Psoas muscle (tissue), 7 donors: ENCODE measurements at regions not wholly inside any gene's neighbourhood (a gene's known extent, or its start where the extent isn't known, plus 50 kb on each side); places are given as distances from the start of the nearest gene placed in this dataset.
A peak's percentile ranks its signal among the peaks of the same experiment; 100 is the strongest.

Source experiments
- ATAC-seq, 4 donors: fragments of 200-7000 bp; cut with Tn5 transposase; one replicate each; pipeline ENCODE4 v1.9.1; 2020; ENCODE audit warnings: moderate library complexity in 3 of 4, mild to moderate bottlenecking in 2 of 4
- DNase-seq, 2 donors: peaks; one replicate each; pipeline ENCODE4 v3.0.0-alpha.2; 2020
- H3K27ac ChIP-seq: fragments of 200-600 bp; one replicate; pipeline ENCODE4 v1.8.0; 2022
- H3K27me3 ChIP-seq, 3 donors: fragments of 200-600 bp in 1 of 3; one replicate each; pipeline versions ENCODE4 v1.6.1 to v1.8.0; 2013 to 2022; ENCODE audit warnings: low read length in 2 of 3, mild to moderate bottlenecking in 2 of 3, moderate library complexity in 1 of 3; ENCODE audit not compliant: insufficient read depth in 3 of 3
- H3K36me3 ChIP-seq, 2 donors: fragments of 200-600 bp in 1 of 2; one replicate each; pipeline versions ENCODE4 v1.6.1 to v1.8.0; 2013 to 2022; ENCODE audit warnings: low read depth in 1 of 2, mild to moderate bottlenecking in 1 of 2, moderate library complexity in 1 of 2; ENCODE audit not compliant: insufficient read depth in 1 of 2
- H3K4me1 ChIP-seq: fragments of 200-600 bp; one replicate; pipeline ENCODE4 v1.8.0; 2022
- H3K4me3 ChIP-seq: fragments of 200-600 bp; one replicate; pipeline ENCODE4 v1.8.0; 2022; ENCODE audit warnings: mild to moderate bottlenecking
- H3K9me3 ChIP-seq: fragments of 200-600 bp; one replicate; pipeline ENCODE4 v1.8.0; 2022
- CTCF ChIP-seq: fragments of 200-600 bp; IDR thresholded peaks from one replicate; pipeline ENCODE4 v1.8.0; 2022; ENCODE audit warnings: antibody characterized with exemption
- WGBS, 3 donors: extraction: QIAGEN DNeasy Blood & Tissue Kit; methylation state at CpG; one replicate each; pipeline versions ENCODE4 v1.1.6 to v1.1.7; 2013; 5-methylcytosine and 5-hydroxymethylcytosine counted together
- intact Hi-C, 2 donors: fragments of 100-400 bp; cut with DNase I; formaldehyde crosslinking; loops; one replicate each; pipeline versions ENCODE4 v1.11.0 to v1.14.2; 2022
- donor health status: healthy with polysubstance abuse.
- donor health status: DM: no; HTN: no; CAD: no; lungs with moderate emphysema.
- donor health status: Bipolar disorder and iron deficiency.
- donor health status: healthy.
- donor health status: DM: yes; HTN: yes; CAD: no.
- donor health status: DM: no; HTN: no; CAD: no.
- donor health status: DM: yes; HTN: yes; CAD: no.

DNA sequence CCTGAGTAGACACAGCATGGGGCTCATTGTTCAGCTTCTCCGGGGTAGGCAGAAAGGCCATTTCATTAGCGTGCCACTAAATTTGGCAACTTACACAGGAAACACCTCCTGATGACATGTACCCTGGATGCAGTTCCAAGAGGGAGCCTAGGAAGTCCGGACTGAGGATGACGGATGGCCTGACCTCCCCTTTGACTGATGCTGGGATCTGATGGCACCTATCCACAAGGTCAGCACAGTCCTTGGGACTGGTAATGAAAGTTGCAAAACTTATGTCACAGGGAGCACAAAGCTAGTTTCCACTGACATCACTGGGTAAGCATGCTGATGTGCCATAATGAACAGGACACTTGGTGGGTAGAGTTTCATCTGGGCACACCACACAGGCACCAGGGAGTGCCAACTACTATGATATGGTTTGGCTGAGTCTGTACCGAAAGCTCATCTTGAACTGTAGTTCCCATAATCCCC lies 126.7 kb upstream of the ARL4C start:
- H3K4me1 ChIP-seq, result no peaks in the 10 kb centered on the region
- no peak for DNase-seq
- no peaks in the 10 kb centered on the region for H3K9me3 ChIP-seq
- TF ChIP-seq CTCF, result no peak
- H3K4me3 ChIP-seq, result no peak overlapping the region
- H3K36me3 ChIP-seq, result no peaks in the 10 kb centered on the region
- ATAC-seq, result peak in 3 of 4 donors; percentile 42 to 88 (median 62)
- intact Hi-C loops, result no loop called here
- H3K27ac ChIP-seq, result no peak overlapping the region
- peaks cover 0 to under 1% (median 0%) of the 10 kb centered on the region in 3 donors for H3K27me3 ChIP-seq
- 19 to 28% (median 23%) methylated on average over 5 of the region's 5 CpGs for whole genome bisulfite sequencing, 3 donors

DNA sequence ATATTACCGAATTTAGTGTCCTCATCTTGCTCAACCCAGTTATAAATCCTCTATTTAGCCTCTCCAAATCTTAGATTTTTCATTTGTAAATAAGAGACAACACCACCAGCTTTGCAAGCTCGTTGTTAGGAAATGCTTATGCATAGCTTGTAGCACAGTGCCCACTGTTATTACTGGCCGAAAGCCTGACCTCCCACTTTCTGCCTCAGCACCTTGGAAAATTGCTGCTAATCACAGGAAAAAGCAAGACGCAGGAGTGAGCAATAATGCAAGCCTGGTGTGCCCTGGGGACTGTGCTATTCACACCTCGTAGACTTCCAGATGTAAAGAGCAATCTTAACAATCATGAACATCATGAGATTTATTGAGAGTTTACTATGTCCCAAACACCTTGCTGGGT lies 124.2 kb upstream of the ARL4C start:
- H3K4me3 ChIP-seq, result no peak overlapping the region
- no peaks in the 10 kb centered on the region for H3K27me3 ChIP-seq
- DNase-seq (no peak), ATAC-seq (no peak)
- no peak overlapping the region for H3K27ac ChIP-seq
- no peaks in the 10 kb centered on the region for H3K9me3 ChIP-seq
- intact Hi-C loops, result no loop called here
- no peaks in the 10 kb centered on the region for H3K4me1 ChIP-seq
- H3K36me3 ChIP-seq, result no peaks in the 10 kb centered on the region
- 81 to 88% (median 85%) methylated on average over 5 of the region's 5 CpGs for WGBS, 3 donors
- TF ChIP-seq CTCF, result no peak

DNA sequence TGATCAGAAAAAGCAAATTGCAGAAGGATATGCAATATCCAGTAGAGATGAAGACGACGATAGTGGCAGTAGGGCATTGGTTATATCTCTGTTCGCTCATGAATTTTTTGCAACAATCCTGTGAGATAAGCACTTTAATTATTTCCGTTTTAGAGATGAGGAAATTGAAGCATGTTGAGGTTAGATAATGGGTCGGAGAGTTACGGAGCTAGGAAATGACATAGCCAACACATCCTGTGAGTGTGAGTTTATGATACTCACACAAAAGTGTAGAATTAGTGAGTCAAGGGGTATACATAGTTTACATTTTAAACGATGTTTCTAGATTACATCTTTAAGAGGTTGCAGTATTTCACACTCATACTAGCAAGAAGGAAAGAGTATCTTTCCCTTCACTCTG lies 123.1 kb upstream of the ARL4C start:
- no peak for DNase-seq
- 58 to 76% (median 70%) methylated on average over 7 of the region's 7 CpGs for WGBS, 3 donors
- ATAC-seq, result no peak
- H3K4me1 ChIP-seq, result no peaks in the 10 kb centered on the region
- no peaks in the 10 kb centered on the region for H3K36me3 ChIP-seq
- no peak overlapping the region for H3K4me3 ChIP-seq
- H3K27ac ChIP-seq, result no peak overlapping the region
- intact Hi-C loops, result no loop called here
- H3K9me3 ChIP-seq, result no peaks in the 10 kb centered on the region
- H3K27me3 ChIP-seq, result no peaks in the 10 kb centered on the region
- TF ChIP-seq CTCF, result no peak

DNA sequence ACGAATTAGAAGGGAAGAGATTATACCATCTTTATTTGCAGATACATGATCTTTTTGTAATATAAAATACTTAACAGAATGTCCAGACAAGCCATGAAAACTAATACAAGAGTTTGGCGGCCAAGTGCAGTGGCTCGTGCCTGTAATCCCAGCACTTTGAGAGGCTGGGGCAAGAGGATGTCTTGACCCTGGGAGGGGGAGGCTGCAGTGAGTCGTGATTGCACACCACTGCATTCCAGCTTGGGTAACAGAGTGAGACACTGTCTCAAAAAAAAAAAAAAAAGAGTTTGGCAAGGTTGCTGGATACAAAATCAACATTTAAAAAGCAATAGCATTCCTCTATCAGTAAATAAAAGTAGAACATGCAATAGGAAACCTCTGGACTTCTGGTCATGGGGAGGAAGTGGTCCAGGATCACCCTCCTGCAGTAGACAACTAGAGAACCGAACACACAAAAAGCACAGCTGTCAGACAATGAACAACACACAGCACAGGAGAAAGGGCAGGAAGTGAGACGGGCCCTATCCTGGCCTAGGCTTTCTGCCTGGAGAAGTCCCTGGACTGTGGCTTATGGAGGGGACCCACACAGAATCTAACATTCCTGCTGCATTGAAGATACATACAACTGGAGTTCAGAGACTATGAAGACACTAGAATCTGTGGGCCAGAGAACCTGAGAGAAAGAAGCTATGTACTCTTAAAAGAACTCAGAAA lies 118.9 kb upstream of the ARL4C start:
- H3K36me3 ChIP-seq, result no peaks in the 10 kb centered on the region
- ATAC-seq (no peak), DNase-seq (no peak)
- no peaks in the 10 kb centered on the region for H3K27me3 ChIP-seq
- H3K9me3 ChIP-seq, result no peaks in the 10 kb centered on the region
- no peak overlapping the region for H3K27ac ChIP-seq
- 58 to 67% (median 64%) methylated on average over 6 of the region's 6 CpGs for WGBS, 3 donors
- H3K4me3 ChIP-seq, result no peak overlapping the region
- no peak for TF ChIP-seq CTCF
- intact Hi-C loops, result no loop called here
- H3K4me1 ChIP-seq, result no peaks in the 10 kb centered on the region

DNA sequence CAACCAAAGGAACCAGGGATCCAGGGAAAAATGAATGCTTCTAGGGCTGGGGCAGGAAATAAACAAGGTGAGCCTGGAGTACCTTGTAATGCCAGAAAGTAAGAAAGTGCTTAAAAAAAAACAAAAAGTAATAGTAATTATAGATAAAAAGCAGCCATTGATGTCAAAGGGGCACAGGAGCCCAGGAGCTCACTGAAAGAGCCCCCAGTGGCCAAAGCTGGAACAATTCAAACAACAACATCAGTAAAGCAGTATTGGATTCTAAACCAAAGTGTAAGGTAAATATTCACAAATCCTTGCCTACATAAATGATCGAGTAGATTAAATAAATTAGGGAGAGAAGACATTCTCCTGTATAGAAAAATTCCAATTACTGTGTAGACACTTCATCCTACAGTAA lies 114.3 kb upstream of the ARL4C start:
- Histone ChIP-seq H3K27me3 (no peaks in the 10 kb centered on the region), H3K27ac (no peak overlapping the region), H3K36me3 (no peaks in the 10 kb centered on the region), H3K9me3 (no peaks in the 10 kb centered on the region), H3K4me3 (no peak overlapping the region), H3K4me1 (no peaks in the 10 kb centered on the region)
- DNase-seq (no peak), ATAC-seq (no peak)
- WGBS, 3 donors, result 62 to 83% (median 79%) methylated on average over 1 of the region's 1 CpG
- no peak for TF ChIP-seq CTCF
- intact Hi-C loops, result no loop called here
